ENCODE measurements at regions not wholly inside any gene's neighbourhood (a gene's known extent, or its start where the extent isn't known, plus 50 kb on each side); places are given as distances from the start of the nearest gene placed in this dataset.

DNA sequence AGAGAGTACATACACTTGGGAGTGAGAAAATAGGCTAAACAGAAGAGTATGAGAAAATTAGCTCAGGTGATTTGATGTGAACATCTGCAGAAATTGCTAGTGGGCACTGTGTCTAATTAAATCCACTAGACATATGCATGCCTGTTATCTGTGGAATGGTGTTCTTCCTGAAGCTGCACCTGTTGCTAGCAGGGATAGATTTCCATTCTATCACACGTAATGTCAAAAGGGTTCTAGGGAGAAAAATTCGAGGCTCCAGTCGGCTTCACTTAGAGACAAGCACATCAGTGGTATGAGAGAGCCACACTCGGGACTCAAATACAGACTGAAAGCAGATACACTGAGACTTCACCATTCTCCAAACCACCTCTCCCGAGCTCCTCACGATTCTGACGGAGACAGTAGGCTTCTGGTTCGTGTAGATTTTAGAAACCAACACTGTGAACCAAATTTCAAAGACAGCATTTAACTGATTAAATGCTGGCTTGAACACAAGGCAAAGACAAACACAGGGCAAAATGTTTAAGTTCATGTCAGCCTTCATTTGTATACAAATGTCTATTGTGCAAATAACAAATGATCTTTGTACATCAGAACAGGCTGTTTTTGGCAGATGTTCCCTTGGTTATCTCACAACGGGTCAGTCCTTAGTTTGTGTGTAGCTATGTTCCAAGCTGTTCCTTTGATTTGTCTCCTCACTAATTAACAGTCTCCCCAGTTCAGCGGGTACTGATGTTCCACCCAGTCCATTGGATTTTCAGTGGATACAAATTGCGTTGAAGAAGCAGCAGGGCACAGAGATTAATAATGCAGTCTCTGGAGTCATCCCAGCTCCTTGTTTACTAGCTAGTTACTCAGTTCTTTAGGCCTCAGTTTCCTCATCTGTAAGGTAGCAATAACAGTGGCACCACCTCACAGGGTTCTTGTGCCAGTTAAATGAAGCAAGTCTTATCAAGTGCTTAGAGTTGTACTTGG, 131.0 kb upstream of the IFNGR1 start (continued):
- TF ChIP-seq ZNF24 (IDR thresholded peaks at IDR 0.05) (no peak), ZSCAN29 (IDR thresholded peaks at IDR 0.05) (no peak), MXI1 (IDR thresholded peaks at IDR 0.05; ENCODE audit: low read depth, low read length) (no peak), GABPA (IDR thresholded peaks at IDR 0.05; ENCODE audit: low read depth) (no peak)

- intact Hi-C loops (cut with micrococcal nuclease; ENCODE audit: unreplicated experiment), result no loop called here
- ChIA-PET POLR2A (no interaction called here), SMC1A (ENCODE audit: uncharacterized antibody, unreplicated experiment) (interaction anchor here (0.9 to 1.5 kb wide), 7 partner anchors 9 to 282 kb away, joined by 3 to 5 read pairs (median 4); no protein-coding TSS in a partner anchor), RAD21 (ENCODE audit: unreplicated experiment) (interaction anchor here (0.8 to 1.8 kb wide), 3 partner anchors 65 to 84 kb away, joined by 3 to 6 read pairs (median 5); no protein-coding TSS in a partner anchor), CTCF (interaction anchor here (0.7 to 1.9 kb wide), 6 partner anchors 9 to 272 kb away, joined by 3 to 8 read pairs (median 4); no protein-coding TSS in a partner anchor)
- Histone ChIP-seq H3K4me1 (ENCODE audit: control insufficient read depth, insufficient read depth, low read length) (no peaks in the 10 kb centered on the region), H3K4me3 (no peak overlapping the region), H3K9ac (ENCODE audit: control insufficient read depth, insufficient read depth, low read length) (no peak overlapping the region), H3K79me2 (ENCODE audit: control insufficient read depth, insufficient read depth, low read length) (no peaks in the 10 kb centered on the region), H2AFZ (ENCODE audit: control insufficient read depth, low read depth, low read length) (no peak overlapping the region), H4K20me1 (ENCODE audit: control insufficient read depth, insufficient read depth) (no peaks in the 10 kb centered on the region), H3K9me3 (replicated peaks; ENCODE audit: control insufficient read depth, insufficient read depth, low read length) (no peaks in the 10 kb centered on the region), H3K27me3 (replicated peaks in 1 of 2; ENCODE audit: control insufficient read depth in 2 of 2, insufficient read depth in 2 of 2, low read length in 1 of 2) (no peaks in the 10 kb centered on the region; a peak in 1 of 4 replicates), H3K36me3 (ENCODE audit: control insufficient read depth in 2 of 2, insufficient read depth in 2 of 2, low read length in 1 of 2) (no peaks in the 10 kb centered on the region), H3K4me2 (ENCODE audit: control insufficient read depth, insufficient read depth) (no peak overlapping the region), H3K27ac (ENCODE audit: control insufficient read depth, insufficient read depth) (no peak overlapping the region)
- ATAC-seq, result no peak
- DNase-seq (ENCODE audit: low read depth, low spot score), result no peak
- 19% methylated on average over 3 of the region's 3 CpGs for WGBS (ENCODE audit: insufficient coverage, insufficient replicate concordance, low lambda C conversion rate, missing lambda C conversion rate)
- no peak for FAIRE-seq
- no TSS peak for BruUV-seq (replicated peaks)
- in situ Hi-C loops (cut with MboI), result no loop called here
- TF ChIP-seq YY1 (IDR thresholded peaks at IDR 0.05; ENCODE audit: low read depth, low read length) (no peak), SIX5 (IDR thresholded peaks at IDR 0.05; ENCODE audit: low read depth, low read length, severe bottlenecking) (no peak), ZBTB33 (IDR thresholded peaks at IDR 0.05) (no peak), NFIC (IDR thresholded peaks at IDR 0.05; ENCODE audit: low read depth, low read length) (no peak), SREBF2 (IDR thresholded peaks at IDR 0.05; ENCODE audit: low read length) (no peak), TAF1 (IDR thresholded peaks at IDR 0.05; ENCODE audit: borderline replicate concordance, low read depth, low read length) (no peak), MXI1 (IDR thresholded peaks at IDR 0.05; ENCODE audit: low read depth, low read length) (no peak), CEBPZ (IDR thresholded peaks at IDR 0.05; ENCODE audit: low read depth, low read length) (no peak), TCF12 (IDR thresholded peaks at IDR 0.05; ENCODE audit: low read depth, low read length) (no peak), KLF5 (IDR thresholded peaks at IDR 0.05; ENCODE audit: partially characterized antibody) (no peak), ATF3 (IDR thresholded peaks at IDR 0.05; ENCODE audit: borderline replicate concordance, extremely low read depth, low read depth, low read length) (no peak), NR2F1 (conservative IDR thresholded peaks at IDR 0.05) (no peak), ZNF217 (IDR thresholded peaks at IDR 0.05) (no peak), GATAD2B (conservative IDR thresholded peaks at IDR 0.05; ENCODE audit: low read depth) (no peak), BCL11A (IDR thresholded peaks at IDR 0.05; ENCODE audit: low read depth, low read length) (no peak)
These were observed 129.6 kb upstream of the IFNGR1 start for GRCh38 chr6:137348777-137349176.

Measured in GM12878 (cell line).